ENCODE measurements at regions not wholly inside any gene's neighbourhood (a gene's known extent, or its start where the extent isn't known, plus 50 kb on each side); places are given as distances from the start of the nearest gene placed in this dataset.

- TF ChIP-seq CTCF (IDR thresholded peaks at IDR 0.05) (no peak), POLR2AphosphoS5 (IDR thresholded peaks at IDR 0.05) (no peak), POLR2A (IDR thresholded peaks at IDR 0.05) (no peak), EP300 (IDR thresholded peaks at IDR 0.05) (no peak)
Observed at GRCh38 chr6:98548301-98548700, 286.1 kb upstream of the POU3F2 start.

Measured in sigmoid colon (tissue), 4 donors.